Stomach (tissue), 4 donors: ENCODE measurements at regions not wholly inside any gene's neighbourhood (a gene's known extent, or its start where the extent isn't known, plus 50 kb on each side); places are given as distances from the start of the nearest gene placed in this dataset.

Experiments used
- POLR2AphosphoS5 ChIP-seq, 3 donors: sonication (generic); formaldehyde crosslinking; IDR thresholded peaks; one replicate each; pipeline ENCODE4 v1.6.1; 2016; ENCODE audit warnings: antibody characterized with exemption in 3 of 3
- TF ChIP-seq, protein P1 (sequence below), 7 experiments: fragments of 450-650 bp in 4 of 7; fragments of 200-600 bp in 3 of 7; sonication (generic) in 3 of 7; IDR thresholded peaks; one replicate each; pipeline ENCODE4 v1.5.1; 2016 to 2019; ENCODE audit warnings: antibody characterized with exemption in 7 of 7, control low read depth in 2 of 7, mild to moderate bottlenecking in 1 of 7

DNA sequence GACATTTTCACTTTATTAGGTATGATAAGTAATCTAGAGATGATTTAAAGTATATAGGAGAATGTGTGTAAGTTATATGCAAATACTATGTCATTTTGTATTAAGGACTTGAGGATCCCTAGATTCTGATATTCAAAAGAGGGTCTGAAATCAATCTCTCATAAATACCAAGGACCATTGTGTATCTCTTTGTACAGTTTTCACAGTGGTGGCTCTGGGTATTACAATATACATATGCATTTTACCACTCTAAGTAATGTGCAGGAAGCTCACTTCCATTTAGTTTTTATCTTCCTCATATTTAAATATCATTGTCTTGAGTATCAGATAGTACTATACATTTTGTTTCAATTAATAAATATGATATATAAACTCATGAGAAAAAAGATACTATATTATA, 862.6 kb upstream of the PCDH20 start:
- TF ChIP-seq, protein P1, sequence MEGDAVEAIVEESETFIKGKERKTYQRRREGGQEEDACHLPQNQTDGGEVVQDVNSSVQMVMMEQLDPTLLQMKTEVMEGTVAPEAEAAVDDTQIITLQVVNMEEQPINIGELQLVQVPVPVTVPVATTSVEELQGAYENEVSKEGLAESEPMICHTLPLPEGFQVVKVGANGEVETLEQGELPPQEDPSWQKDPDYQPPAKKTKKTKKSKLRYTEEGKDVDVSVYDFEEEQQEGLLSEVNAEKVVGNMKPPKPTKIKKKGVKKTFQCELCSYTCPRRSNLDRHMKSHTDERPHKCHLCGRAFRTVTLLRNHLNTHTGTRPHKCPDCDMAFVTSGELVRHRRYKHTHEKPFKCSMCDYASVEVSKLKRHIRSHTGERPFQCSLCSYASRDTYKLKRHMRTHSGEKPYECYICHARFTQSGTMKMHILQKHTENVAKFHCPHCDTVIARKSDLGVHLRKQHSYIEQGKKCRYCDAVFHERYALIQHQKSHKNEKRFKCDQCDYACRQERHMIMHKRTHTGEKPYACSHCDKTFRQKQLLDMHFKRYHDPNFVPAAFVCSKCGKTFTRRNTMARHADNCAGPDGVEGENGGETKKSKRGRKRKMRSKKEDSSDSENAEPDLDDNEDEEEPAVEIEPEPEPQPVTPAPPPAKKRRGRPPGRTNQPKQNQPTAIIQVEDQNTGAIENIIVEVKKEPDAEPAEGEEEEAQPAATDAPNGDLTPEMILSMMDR (IDR thresholded peaks at IDR 0.05), result no peak
- TF ChIP-seq POLR2AphosphoS5 (IDR thresholded peaks at IDR 0.05), result no peak
